Adrenal gland (tissue), 9 donors: ENCODE measurements at regions not wholly inside any gene's neighbourhood (a gene's known extent, or its start where the extent isn't known, plus 50 kb on each side); places are given as distances from the start of the nearest gene placed in this dataset.

ENCODE experiments used
- DNase-seq, 7 donors: peaks; one replicate each; pipeline ENCODE4 v3.0.0-alpha.2; 2019 to 2020
- H3K27ac ChIP-seq, 5 donors: fragments of 200-600 bp; sonication (generic) in 4 of 5; 1 replicate in 3 of 5; 2 replicates in 2 of 5; pipeline versions ENCODE4 v1.5.1 to v1.8.0; 2016 to 2020; ENCODE audit warnings: mild to moderate bottlenecking in 1 of 5
- H3K27me3 ChIP-seq: fragments of 200-600 bp; 2 replicates; pipeline ENCODE4 v1.8.0; 2021
- H3K36me3 ChIP-seq, 2 donors: fragments of 200-600 bp; replicated peaks in 1 of 2; 1 replicate in 1 of 2; 2 replicates in 1 of 2; pipeline versions ENCODE4 v1.5.1 to v1.8.0; 2018 to 2022
- H3K4me1 ChIP-seq, 2 donors: fragments of 200-600 bp; replicated peaks in 1 of 2; 1 replicate in 1 of 2; 2 replicates in 1 of 2; pipeline versions ENCODE4 v1.5.1 to v1.8.0; 2018 to 2021
- H3K4me3 ChIP-seq, 4 donors: fragments of 200-600 bp; sonication (generic) in 3 of 4; one replicate each; pipeline ENCODE4 v1.5.1; 2016 to 2018
- H3K9me3 ChIP-seq, 3 donors: fragments of 200-600 bp; sonication (generic) in 1 of 3; replicated peaks in 1 of 3; 1 replicate in 2 of 3; 2 replicates in 1 of 3; pipeline versions ENCODE4 v1.5.1 to v1.8.0; 2016 to 2021
- POLR2A ChIP-seq, 2 donors: fragments of 450-650 bp; IDR thresholded peaks; one replicate each; pipeline ENCODE4 v1.6.1; 2017; ENCODE audit warnings: antibody characterized with exemption in 2 of 2, mild to moderate bottlenecking in 2 of 2, moderate library complexity in 1 of 2
- WGBS, 4 donors: extraction: QIAGEN DNeasy Blood & Tissue Kit in 2 of 4; methylation state at CpG; one replicate each; pipeline versions ENCODE4 v1.1.5 to v1.1.7; 2013 to 2017; 5-methylcytosine and 5-hydroxymethylcytosine counted together
- intact Hi-C, 2 donors: fragments of 100-400 bp; cut with DNase I; formaldehyde crosslinking; loops; one replicate each; pipeline versions ENCODE4 v1.14.1 to v1.15.0; 2022 to 2023
- TF ChIP-seq, protein P1 (sequence below), 6 experiments: fragments of 450-650 bp in 4 of 6; fragments of 200-600 bp in 2 of 6; sonication (generic) in 1 of 6; IDR thresholded peaks; 1 replicate in 5 of 6; 2 replicates in 1 of 6; pipeline versions ENCODE4 v1.5.1 to v1.8.0; 2016 to 2021; ENCODE audit warnings: antibody characterized with exemption in 6 of 6, mild to moderate bottlenecking in 2 of 6, moderate library complexity in 1 of 6
- donor health status: healthy with polysubstance abuse.
- donor health status: Bipolar disorder and iron deficiency.
- donor health status: DM: yes; HTN: yes; CAD: no.
- donor health status: DM: no; HTN: no; CAD: no.
- donor health status: DM: no; HTN: no; CAD: no.

DNA sequence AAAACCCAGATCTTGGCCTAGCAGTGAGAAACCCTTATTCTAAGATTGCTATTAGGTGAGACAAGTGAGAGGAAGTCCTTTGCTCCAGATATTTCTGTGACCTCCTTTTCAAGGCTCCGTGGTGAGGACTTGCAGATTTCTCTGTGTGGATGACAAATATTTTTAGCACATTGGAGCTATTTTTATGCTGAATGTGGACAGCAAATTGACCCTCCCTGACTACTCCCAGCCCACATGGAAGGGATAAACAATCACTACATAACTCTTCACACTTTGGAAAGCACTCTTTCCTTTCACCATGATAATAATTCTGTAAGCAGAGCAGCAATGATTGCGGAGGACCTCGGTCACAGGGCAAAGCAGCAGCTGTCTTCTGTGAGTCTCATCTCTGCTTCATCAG, 88.0 kb upstream of the ADGRF1 start:
- Histone ChIP-seq H3K27ac (no peak overlapping the region), H3K9me3 (no peaks in the 10 kb centered on the region), H3K4me3 (no peak overlapping the region), H3K36me3 (no peaks in the 10 kb centered on the region), H3K4me1 (peaks cover 0 to 6% of the 10 kb centered on the region in 2 donors), H3K27me3 (no peaks in the 10 kb centered on the region)
- DNase-seq: no peak
- 53 to 57% (median 54%) methylated on average over 3 of the region's 3 CpGs for WGBS, 4 donors
- no peak for TF ChIP-seq POLR2A (IDR thresholded peaks at IDR 0.05)
- TF ChIP-seq, protein P1, sequence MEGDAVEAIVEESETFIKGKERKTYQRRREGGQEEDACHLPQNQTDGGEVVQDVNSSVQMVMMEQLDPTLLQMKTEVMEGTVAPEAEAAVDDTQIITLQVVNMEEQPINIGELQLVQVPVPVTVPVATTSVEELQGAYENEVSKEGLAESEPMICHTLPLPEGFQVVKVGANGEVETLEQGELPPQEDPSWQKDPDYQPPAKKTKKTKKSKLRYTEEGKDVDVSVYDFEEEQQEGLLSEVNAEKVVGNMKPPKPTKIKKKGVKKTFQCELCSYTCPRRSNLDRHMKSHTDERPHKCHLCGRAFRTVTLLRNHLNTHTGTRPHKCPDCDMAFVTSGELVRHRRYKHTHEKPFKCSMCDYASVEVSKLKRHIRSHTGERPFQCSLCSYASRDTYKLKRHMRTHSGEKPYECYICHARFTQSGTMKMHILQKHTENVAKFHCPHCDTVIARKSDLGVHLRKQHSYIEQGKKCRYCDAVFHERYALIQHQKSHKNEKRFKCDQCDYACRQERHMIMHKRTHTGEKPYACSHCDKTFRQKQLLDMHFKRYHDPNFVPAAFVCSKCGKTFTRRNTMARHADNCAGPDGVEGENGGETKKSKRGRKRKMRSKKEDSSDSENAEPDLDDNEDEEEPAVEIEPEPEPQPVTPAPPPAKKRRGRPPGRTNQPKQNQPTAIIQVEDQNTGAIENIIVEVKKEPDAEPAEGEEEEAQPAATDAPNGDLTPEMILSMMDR (IDR thresholded peaks at IDR 0.05): no peak
- intact Hi-C loops: no loop called here

DNA sequence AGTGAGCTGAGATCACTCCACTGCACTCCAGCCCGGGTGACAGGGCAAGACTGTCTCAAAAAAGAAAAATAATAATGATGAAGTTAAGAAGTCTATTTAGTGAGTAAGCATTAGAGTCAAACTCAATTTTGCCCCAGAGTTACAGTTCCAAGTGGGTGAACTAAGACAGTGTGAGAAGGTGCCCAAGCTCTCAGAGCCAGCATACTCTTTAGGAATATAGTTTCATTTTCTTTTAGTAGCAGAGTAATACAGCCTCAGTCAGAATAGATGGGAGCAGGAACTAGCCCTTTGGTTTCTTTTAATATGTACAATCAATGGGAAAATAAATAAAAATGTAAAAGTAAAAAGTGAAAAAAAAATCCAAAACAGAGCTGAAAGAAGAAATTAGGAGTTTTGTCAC, 87.0 kb upstream of the ADGRF1 start:
- intact Hi-C loops: no loop called here
- Histone ChIP-seq H3K4me1 (no peaks in the 10 kb centered on the region), H3K9me3 (no peaks in the 10 kb centered on the region), H3K27ac (no peak overlapping the region), H3K36me3 (no peaks in the 10 kb centered on the region), H3K27me3 (no peaks in the 10 kb centered on the region), H3K4me3 (no peak overlapping the region)
- WGBS, 4 donors: 72 to 88% (median 83%) methylated on average over 1 of the region's 1 CpG
- no peak for TF ChIP-seq POLR2A (IDR thresholded peaks at IDR 0.05)
- TF ChIP-seq, protein P1 (IDR thresholded peaks at IDR 0.05): no peak
- DNase-seq: no peak

DNA sequence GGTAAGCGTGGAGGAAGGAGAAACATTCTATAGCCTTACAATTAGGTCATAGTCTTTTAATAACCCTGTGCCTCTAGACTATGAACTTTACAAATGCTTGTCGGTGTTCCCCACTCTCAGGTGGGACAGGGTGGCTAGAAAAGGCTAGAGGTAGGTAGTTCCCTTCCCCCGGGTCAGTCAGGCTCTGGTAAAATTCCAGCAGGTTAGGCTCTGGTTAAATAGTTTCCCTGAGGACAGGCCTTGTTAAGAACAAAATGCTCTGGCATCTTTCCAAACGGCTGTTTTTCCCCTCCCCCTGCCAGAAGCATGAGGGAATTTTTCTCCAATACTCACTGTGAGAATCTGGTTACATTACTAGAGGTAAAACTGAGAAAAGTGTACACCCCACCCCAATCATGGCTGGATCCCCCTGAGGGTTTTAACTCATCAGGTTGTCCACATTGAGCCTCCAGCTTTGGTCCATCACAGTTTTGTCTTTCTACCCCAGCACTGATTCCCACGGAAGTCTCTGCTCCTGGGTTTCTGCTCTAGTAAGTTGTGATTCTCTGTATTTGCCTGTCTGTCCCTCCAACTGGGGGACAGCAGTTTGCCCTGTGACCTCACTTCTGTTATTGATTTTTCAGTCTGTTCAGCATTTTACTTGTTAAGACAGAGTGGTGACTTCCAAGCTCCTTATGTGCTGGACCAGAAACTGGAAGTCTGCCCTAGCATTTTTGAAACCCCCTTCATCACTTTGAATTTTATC, 84.7 kb upstream of the ADGRF1 start:
- TF ChIP-seq, protein P1 (IDR thresholded peaks at IDR 0.05): no peak
- TF ChIP-seq POLR2A (IDR thresholded peaks at IDR 0.05): no peak
- Histone ChIP-seq H3K27ac (no peak overlapping the region), H3K9me3 (no peaks in the 10 kb centered on the region), H3K4me3 (no peak overlapping the region), H3K4me1 (no peaks in the 10 kb centered on the region), H3K27me3 (no peaks in the 10 kb centered on the region), H3K36me3 (no peaks in the 10 kb centered on the region)
- WGBS, 4 donors: 54 to 65% (median 62%) methylated on average over 5 of the region's 5 CpGs
- intact Hi-C loops: no loop called here
- DNase-seq: no peak

DNA sequence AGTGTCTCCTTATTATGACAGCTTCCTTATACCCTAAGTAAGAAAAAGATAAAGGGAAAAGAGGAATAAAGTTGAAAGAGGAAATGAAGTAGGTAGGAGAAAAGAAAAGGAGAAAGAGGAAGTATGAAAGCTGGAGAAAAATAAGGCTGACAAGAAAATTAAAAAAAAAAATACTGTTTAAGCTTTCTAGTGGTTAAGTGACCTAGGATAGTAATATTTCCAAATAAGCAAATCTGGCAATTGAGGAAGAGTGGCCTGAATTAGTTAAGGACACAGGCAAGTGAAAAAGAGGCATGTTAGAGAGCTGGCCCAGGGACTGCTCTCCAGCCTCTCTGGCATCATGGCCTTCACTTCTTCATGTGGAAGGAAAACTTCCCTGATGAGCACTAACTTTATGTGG, 76.5 kb upstream of the ADGRF1 start:
- intact Hi-C loops: no loop called here
- no peaks in the 10 kb centered on the region for H3K36me3 ChIP-seq

More for the DNA sequence above, 76.5 kb upstream of the ADGRF1 start:
- no peak for TF ChIP-seq POLR2A (IDR thresholded peaks at IDR 0.05)
- TF ChIP-seq, protein P1 (IDR thresholded peaks at IDR 0.05): no peak
- Histone ChIP-seq H3K4me3 (no peak overlapping the region), H3K9me3 (no peaks in the 10 kb centered on the region), H3K27me3 (no peaks in the 10 kb centered on the region), H3K27ac (no peak overlapping the region), H3K4me1 (no peaks in the 10 kb centered on the region)
- no peak for DNase-seq
